NCI-H748 (cell line): ENCODE measurements at regions not wholly inside any gene's neighbourhood (a gene's known extent, or its start where the extent isn't known, plus 50 kb on each side); places are given as distances from the start of the nearest gene placed in this dataset.
"Not testable (repeated sequence)": the region's sequence is repeated elsewhere in the genome, so short reads cannot be mapped to it uniquely, and the experiment has no call there.

ENCODE experiments used
- DNase-seq: peaks from one replicate; lab custom pipeline; 2025; ENCODE audit not compliant: unreplicated experiment; lab: John Stamatoyannopoulos, UW

GRCh38 chr2:207354462-207354861, 175.3 kb upstream of the CREB1 start:
- DNase-seq, result no peak

- DNase-seq, result no peak
Observed at GRCh38 chr2:207356567-207356966, 173.2 kb upstream of the CREB1 start.

GRCh38 chr2:207357216-207357615, 172.5 kb upstream of the CREB1 start:
- no peak for DNase-seq

- DNase-seq, result no peak
Observed at GRCh38 chr2:207362716-207363115, 167.0 kb upstream of the CREB1 start.

- DNase-seq, result no peak
Observed at GRCh38 chr2:207363761-207364290, 165.9 kb upstream of the CREB1 start.

GRCh38 chr2:207370646-207371045, 159.1 kb upstream of the CREB1 start:
- peak; percentile 16 for DNase-seq

- no peak for DNase-seq
Observed at GRCh38 chr2:207371877-207372276, 157.9 kb upstream of the CREB1 start.

- no peak for DNase-seq
Observed at GRCh38 chr2:207372483-207372882, 157.3 kb upstream of the CREB1 start.

GRCh38 chr2:207375207-207375875, 154.4 kb upstream of the CREB1 start:
- no peak for DNase-seq

GRCh38 chr2:207378620-207379019, 151.1 kb upstream of the CREB1 start:
- DNase-seq, result not testable (repeated sequence)

GRCh38 chr2:207385076-207385475, 144.7 kb upstream of the CREB1 start:
- DNase-seq, result no peak

GRCh38 chr2:207385903-207386302, 143.9 kb upstream of the CREB1 start:
- DNase-seq, result no peak

GRCh38 chr2:207387001-207387571, 142.7 kb upstream of the CREB1 start:
- DNase-seq, result no peak

GRCh38 chr2:207390302-207391095, 139.3 kb upstream of the CREB1 start:
- peak; percentile 90 for DNase-seq

- DNase-seq, result no peak
Observed at GRCh38 chr2:207394203-207394781, 135.5 kb upstream of the CREB1 start.

- peak; percentile 85 for DNase-seq
Observed at GRCh38 chr2:207394812-207395534, 134.8 kb upstream of the CREB1 start.

GRCh38 chr2:207395535-207396251, 134.1 kb upstream of the CREB1 start:
- DNase-seq, result no peak

GRCh38 chr2:207397917-207398655, 131.7 kb upstream of the CREB1 start:
- DNase-seq, result no peak

- DNase-seq, result no peak
Observed at GRCh38 chr2:207399301-207399700, 130.5 kb upstream of the CREB1 start.

- DNase-seq, result no peak
Observed at GRCh38 chr2:207401338-207401737, 128.4 kb upstream of the CREB1 start.
